ENCODE measurements at regions not wholly inside any gene's neighbourhood (a gene's known extent, or its start where the extent isn't known, plus 50 kb on each side); places are given as distances from the start of the nearest gene placed in this dataset.

- no peak for DNase-seq
Observed at GRCh38 chr3:182092662-182093262, 381.0 kb downstream of the SOX2 start.

- no peak for DNase-seq
Observed at GRCh38 chr3:182094321-182094720, 382.6 kb downstream of the SOX2 start.

GRCh38 chr3:182104881-182105280 is 393.2 kb downstream of the SOX2 start:
- DNase-seq: no peak

- DNase-seq: no peak
Observed at GRCh38 chr3:182105875-182106274, 394.1 kb downstream of the SOX2 start.

GRCh38 chr3:182108371-182108770 is 396.6 kb downstream of the SOX2 start:
- DNase-seq: no peak

DNA sequence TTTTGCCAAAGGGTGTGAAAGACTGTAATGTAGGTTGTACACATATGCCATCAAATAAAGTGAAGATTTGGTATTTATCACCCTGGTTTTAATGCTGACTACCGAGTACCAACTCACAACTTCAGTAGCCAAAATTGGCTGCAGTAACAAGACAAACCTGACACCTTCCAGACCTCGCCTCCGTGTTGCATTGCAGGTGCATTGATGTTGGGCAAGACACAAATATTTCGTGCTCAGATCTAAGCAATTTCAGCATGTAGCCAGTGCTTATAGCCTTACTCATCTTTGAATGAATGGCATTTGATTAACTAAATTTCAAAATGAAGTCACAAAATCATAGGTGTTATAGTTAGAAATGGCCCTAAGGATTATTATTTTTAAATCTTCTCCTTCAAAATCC is 400.2 kb downstream of the SOX2 start:
- DNase-seq: no peak

DNA sequence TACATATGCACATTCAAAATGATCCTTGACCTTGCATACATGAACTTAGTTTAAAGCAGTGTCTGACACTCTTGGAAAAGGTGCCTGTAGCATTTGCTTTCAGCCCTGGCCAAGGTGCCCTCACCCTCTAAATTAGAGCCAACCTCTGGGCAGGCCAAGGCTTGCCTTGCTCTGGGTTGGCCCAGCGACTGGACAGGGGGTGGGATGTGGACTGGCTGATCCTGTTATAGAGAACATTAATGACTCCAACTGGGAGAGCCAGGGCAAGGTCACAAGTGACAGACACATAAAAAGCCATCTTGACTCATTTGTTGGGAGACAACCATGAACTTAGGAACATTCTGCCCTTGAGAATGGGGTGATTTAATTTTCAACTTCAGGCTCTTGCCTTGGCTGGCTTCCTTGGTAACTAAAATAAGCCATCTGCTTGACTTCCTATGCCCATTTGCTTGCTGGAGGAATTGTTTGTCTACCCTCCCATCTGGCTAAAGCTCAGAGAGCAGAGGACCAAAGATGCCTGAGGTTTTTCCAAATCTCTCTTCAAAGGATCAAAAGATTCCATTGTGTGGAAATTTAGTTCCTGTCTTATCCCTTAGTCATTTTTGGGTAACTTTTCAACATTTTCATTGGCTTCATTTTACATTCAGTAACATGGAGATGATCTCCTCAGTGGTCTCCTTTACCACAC is 403.7 kb downstream of the SOX2 start:
- no peak for DNase-seq

GRCh38 chr3:182116386-182116785 is 404.7 kb downstream of the SOX2 start:
- DNase-seq: no peak

GRCh38 chr3:182117131-182117530 is 405.4 kb downstream of the SOX2 start:
- no peak for DNase-seq

GRCh38 chr3:182117583-182117982 is 405.9 kb downstream of the SOX2 start:
- DNase-seq: no peak

DNA sequence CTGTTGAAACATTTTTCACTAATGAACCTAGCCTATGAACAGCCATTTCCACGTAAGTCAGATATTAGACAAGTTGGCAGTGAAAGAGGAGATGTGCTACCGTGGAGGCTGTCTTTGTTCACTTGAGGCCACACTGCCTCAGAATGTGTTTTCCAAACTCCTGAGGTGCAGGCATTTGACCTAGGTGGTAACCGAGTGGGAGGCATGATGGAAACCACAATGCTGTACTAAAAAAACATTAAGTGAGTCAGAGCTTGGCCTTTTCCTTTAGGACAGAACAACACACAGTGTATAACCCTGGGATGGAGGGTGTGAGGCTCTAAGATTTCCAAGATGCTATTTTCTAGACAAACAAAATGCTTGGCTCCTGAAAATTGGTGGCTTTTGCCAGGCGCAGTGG is 406.3 kb downstream of the SOX2 start:
- DNase-seq: no peak

DNA sequence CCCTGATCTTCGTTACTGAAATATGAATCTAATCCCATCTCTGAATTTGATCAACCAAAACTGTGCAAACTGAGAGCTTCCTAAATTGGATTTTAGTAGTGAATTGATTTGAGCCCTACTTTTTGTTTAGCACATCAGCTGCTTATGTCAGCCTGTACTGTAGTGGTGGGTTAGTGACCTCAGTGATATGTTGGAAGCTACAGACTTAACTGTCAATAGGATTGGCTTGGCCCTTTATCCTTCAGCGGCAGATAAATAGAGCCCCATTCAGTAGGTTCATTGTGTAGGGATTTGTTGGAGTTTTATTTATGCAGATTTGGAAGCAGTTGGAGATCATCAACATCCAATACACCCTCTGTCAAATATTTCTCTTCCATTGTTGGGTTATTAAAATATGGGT is 409.7 kb downstream of the SOX2 start:
- no peak for DNase-seq

DNA sequence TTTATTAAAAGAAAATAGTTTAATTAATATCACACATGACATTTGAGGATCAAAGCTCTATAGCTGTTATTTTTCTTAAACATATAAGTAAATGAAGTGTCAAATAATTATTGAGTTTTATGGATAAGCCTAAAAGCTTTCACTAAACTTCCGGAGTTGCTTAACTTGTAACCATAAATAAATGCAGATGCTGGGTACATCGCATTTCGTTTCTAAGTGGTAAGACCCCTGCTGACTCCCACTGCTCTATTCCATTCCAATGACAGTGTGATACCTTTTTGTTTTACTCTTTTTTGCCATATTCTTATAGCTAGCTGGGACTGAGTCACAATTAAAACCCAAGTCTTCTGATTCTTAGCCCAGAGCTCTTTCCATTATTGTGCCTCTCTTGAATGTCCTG is 411.1 kb downstream of the SOX2 start:
- no peak for DNase-seq

GRCh38 chr3:182124187-182124586 is 412.5 kb downstream of the SOX2 start:
- no peak for DNase-seq

DNA sequence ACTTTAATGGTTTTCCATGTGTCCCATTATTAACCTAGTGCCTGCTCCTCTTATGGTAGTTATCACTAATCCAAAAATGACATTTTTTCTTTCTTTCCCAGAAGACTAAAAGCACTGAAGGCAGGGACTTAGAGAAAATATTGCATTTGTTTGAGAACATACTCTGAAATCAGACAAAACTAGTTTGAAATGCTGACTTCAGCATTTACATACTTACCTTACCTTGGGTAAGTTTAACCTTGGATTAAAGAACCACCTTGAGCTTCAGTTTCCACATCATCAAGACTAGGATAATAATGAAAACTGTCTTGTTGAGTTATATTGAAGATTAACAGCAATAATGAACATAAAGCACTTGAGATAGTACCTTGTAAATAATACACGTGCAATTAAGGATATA is 413.0 kb downstream of the SOX2 start:
- no peak for DNase-seq

- DNase-seq: no peak
Observed at GRCh38 chr3:182129740-182130139, 418.0 kb downstream of the SOX2 start.

GRCh38 chr3:182133752-182134151 is 422.0 kb downstream of the SOX2 start:
- no peak for DNase-seq

GRCh38 chr3:182135056-182135455 is 423.3 kb downstream of the SOX2 start:
- DNase-seq: no peak

GRCh38 chr3:182136008-182136910 is 424.5 kb downstream of the SOX2 start:
- no peak for DNase-seq

DNA sequence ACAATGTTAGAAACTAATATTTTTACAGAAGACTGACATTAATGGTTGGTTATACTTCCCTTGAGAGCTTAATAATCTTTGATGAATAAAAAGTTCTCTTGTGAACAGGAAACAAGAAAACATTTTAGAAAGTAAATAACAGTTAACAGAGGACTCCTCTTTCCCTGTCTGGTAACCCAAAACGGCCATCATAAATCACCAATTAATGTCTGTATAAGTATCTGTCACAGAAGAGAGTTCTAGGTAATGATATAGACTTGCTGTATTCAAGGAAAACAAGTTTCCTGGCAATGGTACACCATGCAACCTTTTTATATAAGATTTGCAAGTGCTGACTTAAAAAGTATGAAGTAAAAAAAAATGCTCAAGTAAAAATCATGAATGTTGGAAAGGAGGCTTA is 426.7 kb downstream of the SOX2 start:
- no peak for DNase-seq

DNA sequence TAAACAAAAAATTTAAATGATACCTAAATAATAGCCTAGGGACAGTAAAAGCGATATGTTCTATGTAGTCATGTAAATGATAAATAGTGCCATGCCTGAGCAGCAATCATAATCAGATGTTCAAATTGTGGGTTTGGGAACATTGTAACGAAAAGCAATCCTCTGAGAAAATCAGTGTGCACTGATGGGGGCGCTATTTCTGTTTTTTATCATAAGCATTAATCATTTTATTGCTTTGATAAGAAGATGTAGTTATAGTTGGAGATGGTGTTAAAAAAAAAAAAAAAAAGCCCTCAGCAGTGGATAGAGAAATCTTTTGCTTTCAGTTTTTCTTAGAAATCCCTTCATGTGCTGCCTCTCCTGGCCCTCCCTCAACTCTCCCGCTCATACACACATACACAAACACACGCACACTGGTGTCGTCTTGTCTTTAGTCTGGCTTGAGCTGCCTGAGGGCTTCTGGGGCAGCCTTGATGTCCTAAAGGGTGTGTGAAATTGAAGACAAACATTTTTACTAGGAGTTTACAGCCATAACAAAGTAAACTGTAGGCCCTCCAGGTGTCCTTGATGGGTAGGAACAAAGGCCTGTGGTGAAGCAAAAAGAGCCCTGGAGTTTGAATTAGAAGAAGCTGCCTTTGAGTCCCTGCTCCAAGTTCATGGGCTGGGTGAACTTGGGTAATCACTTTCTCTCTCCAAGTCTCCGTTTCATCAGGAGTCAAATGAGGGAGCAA is 428.1 kb downstream of the SOX2 start:
- no peak for DNase-seq

GRCh38 chr3:182142928-182143327 is 431.2 kb downstream of the SOX2 start:
- no peak for DNase-seq

- DNase-seq: no peak
Observed at GRCh38 chr3:182143903-182144302, 432.2 kb downstream of the SOX2 start.
